A673 (cell line): ENCODE measurements at regions not wholly inside any gene's neighbourhood (a gene's known extent, or its start where the extent isn't known, plus 50 kb on each side); places are given as distances from the start of the nearest gene placed in this dataset.

Experiments
- BruUV-seq: library from RNA; stranded (reverse); fragments of 400-500 nt; replicated peaks from 2 replicates; lab custom pipeline; 2021; lab: Mats Ljungman, UMichigan
- CTCF ChIA-PET: fragments of 300-600 bp; sonication (Branson Sonifier 250); formaldehyde crosslinking; loops from one replicate; lab custom pipeline; 2022; ENCODE audit warnings: antibody characterized with exemption; lab: Charles Lee
- POLR2A ChIA-PET: fragments of 300-600 bp; sonication (Branson Sonifier 250); formaldehyde crosslinking; loops from one replicate; lab custom pipeline; 2022; ENCODE audit warnings: antibody characterized with exemption; ENCODE audit not compliant: low non-redundant PET; lab: Charles Lee
- DNase-seq: peaks from one replicate; pipeline ENCODE4 v3.0.0-alpha.2; 2015; ENCODE audit warnings: low spot score
- H3K27ac ChIP-seq: fragments of 200-600 bp; sonication (generic); 2 replicates; pipeline ENCODE4 v1.5.1; 2016; ENCODE audit warnings: mixed run types, low read depth, mild to moderate bottlenecking, mixed read lengths, antibody characterized with exemption, low read length; ENCODE audit not compliant: poor library complexity, severe bottlenecking
- H3K27me3 ChIP-seq: fragments of 200-600 bp; sonication (generic); replicated peaks from 2 replicates; pipeline ENCODE4 v1.6.1; 2017; ENCODE audit warnings: mixed run types, low read depth, mild to moderate bottlenecking, mixed read lengths, antibody characterized with exemption, low read length; ENCODE audit not compliant: insufficient read depth, poor library complexity
- H3K36me3 ChIP-seq: fragments of 200-600 bp; sonication (generic); 2 replicates; pipeline ENCODE4 v1.6.1; 2016; ENCODE audit warnings: mixed run types, mild to moderate bottlenecking, mixed read lengths, antibody characterized with exemption, low read length; ENCODE audit not compliant: insufficient read depth, poor library complexity, severe bottlenecking
- H3K4me1 ChIP-seq: fragments of 200-600 bp; sonication (generic); 2 replicates; pipeline ENCODE4 v1.6.1; 2017; ENCODE audit warnings: mixed run types, mild to moderate bottlenecking, mixed read lengths, antibody characterized with exemption, low read length; ENCODE audit not compliant: insufficient read depth, poor library complexity, severe bottlenecking
- H3K4me3 ChIP-seq: fragments of 200-600 bp; sonication (generic); 2 replicates; pipeline ENCODE4 v1.5.1; 2016; ENCODE audit warnings: low read depth, mixed run types, mild to moderate bottlenecking, mixed read lengths, low read length; ENCODE audit not compliant: poor library complexity, severe bottlenecking
- H3K9me3 ChIP-seq: fragments of 200-600 bp; sonication (generic); 2 replicates; pipeline ENCODE4 v1.6.1; 2016; ENCODE audit warnings: mixed run types, low read depth, mild to moderate bottlenecking, mixed read lengths, antibody characterized with exemption, low read length; ENCODE audit not compliant: poor library complexity, severe bottlenecking
- CTCF ChIP-seq: fragments of 300-800, 200-600 bp; sonication (generic); conservative IDR thresholded peaks from 2 replicates; pipeline ENCODE4 v1.5.1; 2017; ENCODE audit warnings: low read depth, mild to moderate bottlenecking, antibody characterized with exemption, low read length, moderate library complexity, mixed read lengths
- EZH2 ChIP-seq: fragments of 200-600 bp; sonication (generic); IDR thresholded peaks from 2 replicates; pipeline ENCODE4 v1.6.1; 2017; ENCODE audit warnings: borderline replicate concordance, low read depth, mild to moderate bottlenecking, mixed read lengths, antibody characterized with exemption, low read length; ENCODE audit not compliant: poor library complexity, severe bottlenecking
- intact Hi-C: fragments of 100-400 bp; cut with micrococcal nuclease; formaldehyde crosslinking; loops from one replicate; pipeline ENCODE4 v1.10.0; 2022; ENCODE audit not compliant: unreplicated experiment

- no peaks in the 10 kb centered on the region for H3K27me3 ChIP-seq
- H3K36me3 ChIP-seq = no peaks in the 10 kb centered on the region
- intact Hi-C loops = no loop called here
- no peak overlapping the region for H3K4me3 ChIP-seq
- H3K9me3 ChIP-seq = no peaks in the 10 kb centered on the region
- no peak for TF ChIP-seq CTCF
- no peak for TF ChIP-seq EZH2
- ChIA-PET CTCF (no interaction called here), POLR2A (no interaction called here)
- no peaks in the 10 kb centered on the region for H3K4me1 ChIP-seq
- no peak overlapping the region for H3K27ac ChIP-seq
- BruUV-seq = no TSS peak
- DNase-seq = no peak
These were observed 217.0 kb downstream of the ZNF621 start for GRCh38 chr3:40741729-40742128.

GRCh38 chr3:40745381-40746106 lies 220.8 kb downstream of the ZNF621 start:
- H3K4me1 ChIP-seq = no peaks in the 10 kb centered on the region
- H3K36me3 ChIP-seq = no peaks in the 10 kb centered on the region
- H3K9me3 ChIP-seq = no peaks in the 10 kb centered on the region
- intact Hi-C loops = no loop called here
- H3K4me3 ChIP-seq = no peak overlapping the region
- ChIA-PET POLR2A (interaction anchor here (0.9 kb wide), 1 partner anchor 713 kb away, joined by 3 read pairs; no protein-coding TSS in a partner anchor), CTCF (no interaction called here)
- no TSS peak for BruUV-seq
- no peaks in the 10 kb centered on the region for H3K27me3 ChIP-seq
- DNase-seq = no peak
- TF ChIP-seq EZH2 = no peak
- TF ChIP-seq CTCF = no peak
- H3K27ac ChIP-seq = no peak overlapping the region

- no peak for TF ChIP-seq CTCF
- no peak for TF ChIP-seq EZH2
- Histone ChIP-seq H3K9me3 (no peaks in the 10 kb centered on the region), H3K27ac (no peak overlapping the region), H3K4me1 (no peaks in the 10 kb centered on the region), H3K4me3 (no peak overlapping the region), H3K36me3 (no peaks in the 10 kb centered on the region), H3K27me3 (no peaks in the 10 kb centered on the region)
- ChIA-PET CTCF (no interaction called here), POLR2A (no interaction called here)
- no peak for DNase-seq
- no TSS peak for BruUV-seq
- intact Hi-C loops = no loop called here
These were observed 226.9 kb downstream of the ZNF621 start for GRCh38 chr3:40751666-40752065.
